HG03439 (cell line): ENCODE measurements at regions not wholly inside any gene's neighbourhood (a gene's known extent, or its start where the extent isn't known, plus 50 kb on each side); places are given as distances from the start of the nearest gene placed in this dataset.
"Not testable (repeated sequence)": the region's sequence is repeated elsewhere in the genome, so short reads cannot be mapped to it uniquely, and the experiment has no call there.

Experiments
- ATAC-seq: cut with Tn5 transposase; IDR thresholded peaks from one replicate; pipeline ENCODE4 v1.9.1; 2021; ENCODE audit warnings: mild to moderate bottlenecking, moderate library complexity; ENCODE audit not compliant: unreplicated experiment

DNA sequence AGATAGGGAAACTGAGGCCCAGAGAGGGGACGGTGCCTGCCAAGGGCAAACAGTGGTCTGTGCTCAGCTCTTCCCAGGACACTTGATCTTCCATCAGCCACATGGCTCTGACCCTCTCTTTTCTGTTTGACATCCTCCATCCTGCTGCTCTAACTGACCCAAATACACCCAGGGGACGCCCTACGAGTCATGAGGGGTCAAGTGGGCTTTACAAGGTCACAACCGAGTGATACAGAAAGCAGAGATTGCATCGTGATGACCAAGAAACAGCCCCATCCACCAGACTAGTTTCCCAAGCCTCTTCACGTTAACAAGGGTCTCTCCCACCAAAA is 131.2 kb upstream of the UNC5B start:
- no peak for ATAC-seq

DNA sequence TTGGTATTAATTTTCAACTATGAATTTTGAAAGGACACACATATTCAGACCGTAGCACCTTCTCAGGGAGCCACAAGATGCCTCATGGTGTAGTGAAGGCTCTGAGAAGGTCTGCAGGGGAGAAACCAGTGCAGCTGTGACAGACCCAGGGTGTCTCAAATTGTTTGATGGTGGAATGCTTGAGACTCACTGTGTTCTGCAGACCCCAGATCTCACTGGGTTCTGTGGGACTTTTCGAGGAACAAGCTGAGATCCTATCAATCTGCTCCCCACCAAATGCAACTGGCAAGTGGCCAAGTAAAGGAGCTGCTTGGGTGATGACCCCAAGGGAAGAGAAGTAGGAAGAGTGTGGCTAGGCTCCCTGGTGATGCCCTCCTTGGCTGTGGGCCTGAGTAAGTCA is 130.5 kb upstream of the UNC5B start:
- no peak for ATAC-seq

DNA sequence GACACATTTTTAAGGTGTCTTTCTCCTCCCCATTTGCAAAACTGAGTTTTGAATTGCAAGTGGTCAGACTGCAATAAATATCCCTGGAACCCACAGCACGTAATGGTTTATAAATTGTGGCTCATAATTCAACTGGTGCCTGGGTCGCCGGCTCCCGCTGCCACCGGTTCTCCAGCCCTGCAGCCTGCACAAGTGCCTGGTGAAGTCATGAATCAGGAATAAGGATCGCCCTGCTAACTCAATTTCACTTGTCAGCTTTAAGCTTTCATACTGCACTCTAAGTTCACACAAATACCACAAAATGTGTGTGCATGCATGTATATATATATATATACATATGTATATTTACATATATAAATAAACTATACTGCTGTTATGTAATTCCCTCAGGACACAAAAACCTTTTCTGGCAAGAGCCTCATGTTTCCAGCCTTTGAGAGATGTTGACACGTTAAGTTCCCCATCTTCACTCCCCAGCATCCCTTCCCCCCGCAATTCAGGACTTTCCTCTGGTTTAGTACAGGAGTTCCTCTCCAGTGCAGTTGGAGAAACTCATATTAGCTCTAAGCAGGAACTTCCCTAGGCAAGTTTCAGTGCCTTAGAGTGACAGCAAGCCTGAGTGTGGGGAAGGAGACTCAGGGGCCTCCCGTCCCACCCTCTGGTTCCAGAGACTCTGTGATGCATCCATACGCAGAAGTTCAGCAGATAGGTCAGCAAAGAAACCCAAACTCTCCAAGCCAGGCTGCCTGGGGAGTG is 129.2 kb upstream of the UNC5B start:
- no peak for ATAC-seq

DNA sequence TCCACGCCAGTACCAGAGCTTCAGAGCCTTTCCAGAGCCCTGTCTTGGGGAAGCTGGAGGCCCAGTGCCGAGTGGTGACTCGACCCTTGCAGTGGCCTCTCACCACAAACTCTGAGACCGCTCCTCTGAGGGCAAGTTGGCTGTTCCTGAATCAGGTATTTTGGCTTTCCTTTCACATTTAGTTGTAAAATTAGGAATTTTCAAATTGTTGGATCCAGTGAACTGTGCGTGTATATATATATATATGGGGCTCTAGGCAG is 128.7 kb upstream of the UNC5B start:
- ATAC-seq = no peak

DNA sequence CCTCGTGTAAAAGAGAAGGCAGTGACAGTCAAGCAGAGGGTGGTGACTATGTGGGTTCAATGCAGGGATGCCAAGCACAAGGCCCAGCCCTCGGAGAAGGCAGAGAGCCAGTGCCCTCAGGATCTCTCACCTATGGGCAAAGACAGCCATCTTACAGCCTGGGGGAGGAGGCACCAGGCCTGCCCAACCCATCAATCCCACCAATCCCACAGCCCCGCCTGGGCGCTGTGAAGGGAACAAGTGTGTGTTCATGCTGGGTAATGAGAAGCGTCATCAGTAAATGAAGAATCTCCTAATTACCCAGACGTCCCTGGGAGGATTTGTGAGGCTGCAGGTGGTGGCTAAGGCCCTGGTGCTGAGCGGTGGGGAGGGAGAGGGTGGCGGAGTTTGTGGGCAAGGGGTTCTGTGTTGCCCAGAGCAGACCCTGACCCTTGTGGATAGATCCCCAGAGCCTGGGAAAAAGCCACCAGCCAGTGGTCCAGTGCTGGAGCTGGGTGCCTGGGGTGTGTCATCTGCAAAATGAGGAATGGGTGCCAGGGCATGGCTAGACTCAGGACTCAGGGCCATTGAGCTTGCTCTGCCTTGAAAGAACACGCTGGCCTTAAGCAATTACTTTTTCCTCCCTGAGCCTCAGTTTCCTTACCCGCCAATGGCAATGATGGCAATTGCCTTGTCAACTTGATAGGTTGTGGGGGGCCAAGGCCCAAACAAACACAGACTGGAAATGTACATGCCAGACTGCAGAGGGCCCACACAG is 128.1 kb upstream of the UNC5B start:
- no peak for ATAC-seq

DNA sequence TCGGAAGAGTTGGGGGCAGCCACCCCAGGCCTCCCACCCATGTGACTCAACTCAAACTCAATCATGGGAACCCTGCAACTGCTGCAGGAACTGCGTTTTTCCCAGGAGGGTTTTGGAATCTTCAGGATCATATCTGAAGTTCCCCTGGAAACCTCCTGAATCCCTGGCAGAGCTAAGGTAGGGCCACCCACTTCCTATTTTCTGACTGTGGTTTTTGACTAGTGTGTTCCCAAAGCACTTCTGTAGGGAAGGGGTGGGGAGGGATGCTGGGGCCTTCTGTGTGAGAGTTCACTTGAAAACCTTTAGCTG is 127.6 kb upstream of the UNC5B start:
- no peak for ATAC-seq

DNA sequence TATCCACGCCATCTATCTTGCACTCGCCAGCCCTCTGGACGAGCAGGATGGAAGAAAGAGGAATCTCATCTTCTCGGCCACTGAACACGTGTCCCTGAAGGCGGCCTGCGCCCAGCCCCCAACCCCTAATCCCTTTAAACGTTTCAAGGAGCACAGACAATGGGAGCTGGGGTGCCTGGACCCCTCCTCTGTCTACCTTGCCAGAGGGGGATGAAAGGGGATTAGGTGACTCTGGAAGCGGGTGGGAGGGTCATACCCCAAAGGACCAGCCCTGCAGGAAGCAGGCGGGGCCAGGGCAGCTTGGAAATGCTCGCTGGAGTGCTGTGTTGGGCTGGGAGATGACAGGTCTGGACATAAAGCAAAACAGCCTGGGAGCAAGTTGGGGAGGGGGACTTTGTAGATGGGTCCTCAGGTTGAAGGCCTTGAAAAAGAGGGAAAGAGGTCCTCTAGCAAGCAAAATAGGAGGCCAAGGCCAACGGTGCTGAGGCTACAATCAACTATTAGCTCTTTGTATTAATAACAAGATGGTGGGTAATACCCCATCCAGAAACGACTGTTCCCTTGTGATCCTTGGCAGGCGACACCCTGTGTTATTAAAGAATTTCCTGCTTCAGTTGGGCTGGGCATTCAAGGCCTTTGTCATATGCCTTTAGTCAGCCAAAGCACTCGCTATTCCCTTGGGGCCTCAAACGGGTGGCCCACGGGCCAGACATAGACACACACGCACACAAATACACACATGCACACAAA is 126.5 kb upstream of the UNC5B start:
- ATAC-seq = no peak

DNA sequence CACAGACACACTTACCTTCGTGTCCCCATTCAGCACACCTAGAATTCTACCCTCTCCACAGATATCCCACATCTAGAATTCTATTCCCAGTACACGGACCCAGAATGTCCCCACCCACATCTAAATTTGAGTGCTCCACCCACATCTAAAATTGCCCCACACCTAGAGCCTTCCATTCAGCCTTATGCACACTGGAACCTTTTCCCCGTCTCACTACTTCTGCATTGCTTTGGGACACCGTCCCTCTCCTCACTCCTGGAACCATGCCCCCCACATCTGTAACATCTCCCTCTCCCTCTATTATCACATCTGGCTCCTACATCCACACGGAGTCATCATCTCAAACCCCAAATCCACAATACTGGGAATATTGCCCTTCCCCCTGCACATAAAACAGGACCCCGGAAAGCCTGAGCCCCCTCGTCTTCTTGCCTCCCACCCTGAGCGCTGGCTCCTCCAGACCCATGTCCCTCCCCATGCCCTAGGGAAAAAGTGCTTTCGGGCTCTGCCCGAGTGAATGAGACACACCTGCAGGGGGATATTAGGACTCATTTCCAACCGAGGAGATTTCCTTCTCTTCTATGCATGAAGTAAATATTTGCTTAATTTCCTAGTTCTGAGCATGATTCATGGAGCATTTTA is 125.8 kb upstream of the UNC5B start:
- no peak for ATAC-seq

DNA sequence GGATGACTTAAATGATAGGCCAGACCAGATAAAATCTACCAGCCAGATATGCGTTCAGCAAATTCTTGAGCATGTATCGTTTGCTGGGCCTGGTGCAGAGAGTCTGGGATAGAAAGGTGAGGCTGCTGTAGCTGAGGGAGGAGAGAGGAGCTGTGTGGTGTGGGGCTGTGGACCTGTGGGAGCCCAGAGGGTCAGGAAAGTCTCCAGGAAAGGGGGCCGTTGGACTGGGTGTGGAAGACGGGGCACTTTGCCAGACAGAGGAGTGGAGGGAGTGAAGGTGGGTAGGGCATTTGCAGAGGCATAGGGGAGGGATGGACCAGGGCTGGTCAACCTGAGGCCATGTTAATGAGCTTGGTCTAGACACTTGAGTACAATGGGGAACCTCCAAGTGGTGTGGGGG is 124.7 kb upstream of the UNC5B start:
- ATAC-seq = no peak

DNA sequence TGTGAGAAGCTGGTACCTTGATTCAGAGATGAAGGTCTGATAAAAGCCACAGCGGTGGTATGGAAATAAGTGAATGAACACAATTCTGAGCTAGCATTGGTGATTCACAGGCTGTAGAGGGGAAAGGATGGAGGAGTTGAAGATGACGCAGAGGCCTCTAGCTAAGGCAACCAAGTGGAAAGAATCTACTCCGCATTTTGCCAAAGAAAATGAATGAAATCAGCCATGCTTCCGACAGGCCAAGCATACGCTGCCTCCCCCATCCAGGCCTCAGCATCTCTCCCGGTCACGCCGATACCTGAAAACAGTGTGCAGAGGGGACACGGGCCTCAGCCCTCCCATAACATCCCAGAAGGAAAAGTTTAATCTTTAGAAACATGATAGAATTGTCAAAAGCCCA is 124.3 kb upstream of the UNC5B start:
- no peak for ATAC-seq

DNA sequence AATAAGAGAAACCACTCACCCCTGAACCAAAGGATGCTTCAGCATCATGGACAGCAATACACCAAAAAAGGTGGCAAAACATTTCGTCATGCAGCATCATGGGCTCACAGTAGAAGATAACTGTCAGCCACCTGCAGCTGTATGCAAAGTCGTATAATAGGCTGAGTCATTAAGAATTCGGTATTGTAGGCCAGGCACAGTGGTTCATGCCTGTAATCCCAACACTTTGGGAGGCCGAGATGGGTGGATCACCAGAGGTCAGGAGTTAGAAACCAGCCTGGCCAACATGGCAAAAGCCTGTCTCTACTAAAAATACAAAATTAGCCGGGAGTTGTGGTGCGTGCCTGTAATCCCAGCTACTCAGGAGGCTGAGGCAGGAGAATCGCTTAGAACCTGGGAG is 123.8 kb upstream of the UNC5B start:
- not testable (repeated sequence) for ATAC-seq

DNA sequence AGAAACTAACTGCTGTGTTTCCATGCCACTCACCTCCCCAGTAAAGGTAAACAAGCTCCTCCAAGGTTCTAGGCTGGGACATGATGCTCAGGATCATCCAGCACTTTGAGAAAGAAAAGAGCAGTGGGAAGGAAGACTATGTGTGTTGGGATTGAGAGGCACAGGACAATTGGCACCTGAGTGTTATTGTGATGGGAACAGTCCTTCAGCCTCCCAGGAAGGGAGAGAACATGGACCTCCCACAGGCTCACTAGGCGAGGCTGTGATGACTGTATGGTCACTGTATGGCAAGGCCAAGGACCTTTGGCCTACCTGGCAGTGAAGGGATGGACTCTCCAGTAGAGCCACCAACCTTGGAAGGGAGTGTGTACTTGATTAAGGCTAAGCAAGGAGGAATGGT is 123.2 kb upstream of the UNC5B start:
- ATAC-seq = no peak

DNA sequence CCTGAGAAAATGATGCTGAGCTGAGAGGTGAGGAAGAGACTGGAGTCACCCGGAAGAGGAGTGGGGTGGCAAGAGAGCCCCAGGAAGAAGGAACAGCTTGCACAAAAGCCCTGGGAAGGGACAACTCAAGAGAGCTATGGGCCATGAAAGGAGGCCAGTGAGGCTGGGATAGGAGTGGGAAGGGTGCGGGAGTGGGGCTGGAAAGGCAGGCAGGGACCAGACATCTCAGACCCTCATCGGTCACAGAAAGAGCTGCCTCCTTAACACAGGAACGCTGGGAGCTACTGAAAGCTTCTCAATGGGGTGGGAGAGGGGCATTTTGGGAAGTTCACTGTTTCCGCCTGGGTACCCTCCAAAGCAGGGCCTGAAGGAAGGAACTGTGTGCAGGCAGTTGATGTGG is 122.0 kb upstream of the UNC5B start:
- ATAC-seq = no peak

DNA sequence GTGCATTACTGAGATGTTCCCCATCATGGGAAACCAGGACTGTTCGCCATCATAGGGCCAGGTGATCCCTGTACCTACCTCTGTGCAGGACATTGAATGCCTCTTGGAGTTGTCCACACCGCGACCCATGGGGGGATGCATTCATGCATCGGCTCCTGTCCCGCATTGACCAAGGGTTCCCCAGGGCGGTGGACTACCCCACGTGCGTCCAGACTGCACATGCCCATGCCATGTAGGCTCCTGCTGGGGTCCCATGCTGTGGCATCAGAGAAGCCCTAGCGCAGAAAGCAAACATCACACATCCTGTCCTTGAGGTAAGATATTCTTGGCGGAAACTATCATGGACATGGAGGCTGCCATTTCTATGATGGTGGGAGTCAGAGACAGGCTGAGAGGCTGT is 121.6 kb upstream of the UNC5B start:
- ATAC-seq = no peak

DNA sequence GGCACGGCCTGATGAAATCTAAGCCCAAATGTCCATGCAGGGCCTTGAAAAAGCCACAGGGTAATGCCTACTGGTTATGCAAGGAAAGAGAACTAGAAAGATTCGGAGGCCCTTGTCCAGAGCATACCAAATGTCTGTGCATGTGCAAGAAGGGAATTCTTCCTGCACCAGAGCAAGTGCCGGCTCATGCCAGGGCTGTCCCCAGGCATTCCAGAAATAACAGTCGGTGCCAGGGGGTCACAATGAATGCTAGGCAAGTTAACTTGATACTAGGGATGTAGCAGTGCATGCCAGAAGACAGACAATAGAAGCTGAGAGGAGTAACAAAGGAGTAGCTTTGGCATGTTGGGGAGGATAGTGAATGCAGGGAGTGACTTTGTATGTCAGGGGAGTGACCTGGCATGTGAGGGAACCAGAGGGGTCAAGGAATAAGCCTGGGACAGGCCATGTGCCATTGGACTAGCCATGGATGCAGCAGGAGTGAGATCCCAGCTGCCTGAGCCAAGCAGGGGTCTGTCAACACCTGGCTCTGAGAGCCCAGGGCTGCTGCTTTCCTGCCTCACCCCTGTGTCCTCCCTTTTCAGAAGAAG is 119.5 kb upstream of the UNC5B start:
- ATAC-seq = no peak

DNA sequence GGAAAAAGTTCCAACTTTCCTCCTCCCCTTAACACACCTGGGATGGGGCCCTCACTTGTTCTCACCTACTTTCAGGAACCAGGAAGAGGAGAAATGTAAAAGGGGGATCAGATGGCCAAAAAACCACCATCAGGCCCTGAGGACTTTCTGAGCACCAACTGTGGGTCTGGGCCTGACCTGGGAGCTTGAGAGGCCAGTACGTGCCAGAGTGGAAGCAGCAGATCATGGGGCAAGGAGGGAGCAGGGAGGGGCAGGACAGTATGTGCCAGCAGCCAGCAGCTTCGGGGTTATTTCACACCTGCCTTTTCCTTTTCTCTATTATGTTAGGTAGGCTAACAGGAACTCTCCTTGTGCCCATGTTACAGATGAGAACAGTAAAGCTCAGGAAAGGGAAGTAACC is 118.8 kb upstream of the UNC5B start:
- no peak for ATAC-seq

DNA sequence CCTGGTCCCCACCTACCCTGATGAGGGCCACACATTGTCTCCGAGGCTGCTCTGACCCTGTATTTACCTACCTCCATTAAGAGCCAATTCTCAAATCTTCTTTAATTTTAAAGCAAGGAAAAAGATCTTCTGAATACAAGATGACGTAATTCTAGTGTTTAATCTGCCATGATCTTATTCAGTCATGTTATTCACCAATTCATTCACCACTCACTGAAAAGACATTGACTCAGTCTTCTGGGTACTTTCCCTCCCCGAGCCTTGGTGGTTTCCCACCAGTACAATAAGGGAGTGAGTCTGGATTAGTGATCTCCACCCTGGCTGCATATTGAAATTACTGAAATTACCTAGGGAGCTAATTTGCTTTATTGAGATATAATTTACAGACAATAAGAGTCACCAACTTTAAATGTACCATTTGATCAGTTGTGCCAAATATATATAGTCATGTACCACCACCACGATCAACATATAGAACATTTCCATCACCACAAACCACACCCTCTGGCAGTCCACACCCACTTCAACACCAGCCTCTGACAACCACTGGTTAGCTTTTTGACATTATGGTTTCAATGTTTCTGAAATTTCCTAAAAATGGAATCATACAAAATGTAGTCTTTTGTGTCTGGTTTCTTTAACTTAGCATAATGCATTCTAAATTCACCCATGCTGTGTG is 117.5 kb upstream of the UNC5B start:
- no peak for ATAC-seq

DNA sequence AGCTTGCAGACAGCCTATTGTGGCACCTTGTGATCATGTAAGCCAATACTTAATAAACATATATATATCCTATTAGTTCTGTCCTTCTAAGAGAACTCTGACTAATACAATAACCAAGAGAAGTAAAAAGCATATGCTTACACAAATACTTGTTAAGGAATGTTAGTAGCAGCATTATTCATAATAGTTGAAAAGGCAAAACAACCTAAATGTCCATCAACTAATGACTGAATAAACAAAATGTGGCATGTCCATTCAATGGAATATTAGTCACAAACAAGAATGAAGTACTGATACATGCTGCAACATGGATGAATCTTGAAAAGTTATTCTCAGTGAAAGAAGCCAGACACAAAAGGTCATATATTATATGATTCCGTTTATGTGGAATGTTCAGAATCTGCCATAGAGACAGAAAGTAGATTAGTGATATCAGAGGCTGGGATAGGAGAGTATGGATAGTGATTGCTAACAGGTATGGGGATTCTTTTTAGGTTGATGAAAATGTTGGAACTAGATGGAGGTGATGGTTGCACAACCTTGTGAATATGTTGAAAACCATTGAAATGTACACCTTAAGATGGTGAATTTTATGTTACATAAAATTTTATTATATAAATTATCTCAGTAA is 112.5 kb upstream of the UNC5B start:
- ATAC-seq = no peak

DNA sequence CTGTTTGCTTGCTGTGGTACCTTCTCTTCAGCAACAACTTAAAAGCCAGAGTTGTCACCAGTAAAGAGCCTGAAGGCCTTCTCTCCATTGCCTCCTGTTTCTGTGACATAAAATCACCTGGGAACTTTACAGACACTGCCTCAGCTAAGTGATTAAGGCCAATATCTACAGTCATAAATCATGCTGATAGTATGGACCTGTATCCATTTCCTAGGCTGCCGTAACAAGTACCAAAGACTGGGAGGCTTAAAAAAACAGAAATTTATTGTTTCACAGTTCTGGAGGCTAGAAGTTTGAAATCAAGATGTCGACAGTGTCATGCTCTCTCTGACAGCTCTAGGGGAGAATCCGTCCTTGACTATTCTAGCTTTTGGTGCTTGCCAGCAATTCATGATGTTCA is 108.4 kb upstream of the UNC5B start:
- ATAC-seq = no peak

DNA sequence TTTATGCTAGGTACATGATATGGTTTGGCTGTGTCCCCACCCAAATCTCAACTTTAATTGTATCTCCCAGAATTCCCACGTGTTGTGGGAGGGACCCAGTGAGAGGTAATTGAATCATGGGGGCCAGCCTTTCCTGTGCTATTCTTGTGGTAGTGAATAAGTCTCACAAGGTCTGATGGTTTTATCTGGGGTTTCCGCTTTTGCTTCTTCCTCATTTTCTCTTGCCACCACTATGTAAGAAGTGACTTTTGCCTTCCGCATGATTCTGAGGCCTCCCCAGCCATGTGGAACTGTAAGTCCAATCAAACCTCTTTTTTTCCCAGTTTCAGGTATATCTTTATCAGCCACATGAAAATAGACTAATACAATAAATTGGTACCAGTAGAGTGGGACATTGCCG is 106.2 kb upstream of the UNC5B start:
- ATAC-seq = not testable (repeated sequence)

DNA sequence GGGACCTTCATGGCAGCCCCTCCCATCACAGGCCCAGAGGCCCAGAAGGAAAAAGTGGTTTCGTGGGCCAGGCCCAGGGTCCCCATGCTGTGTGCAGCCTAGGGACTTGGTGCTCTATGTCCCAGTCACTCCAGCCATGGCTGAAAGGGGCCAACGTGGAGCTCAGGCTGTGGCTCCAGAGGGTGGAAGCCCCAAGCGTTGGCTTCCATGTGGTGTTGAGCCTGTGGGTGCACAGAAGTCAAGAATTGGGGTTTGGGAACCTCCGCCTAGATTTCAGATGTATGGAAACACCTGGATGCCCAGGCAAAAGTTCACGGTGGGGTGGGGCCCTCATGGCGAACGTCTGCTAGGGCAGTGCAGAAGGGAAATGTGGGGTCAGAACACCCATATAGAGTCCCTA is 105.3 kb upstream of the UNC5B start:
- ATAC-seq = not testable (repeated sequence)
